ENCODE measurements at regions not wholly inside any gene's neighbourhood (a gene's known extent, or its start where the extent isn't known, plus 50 kb on each side); places are given as distances from the start of the nearest gene placed in this dataset.

GRCh38 chr3:14344351-14344750, 58.1 kb upstream of the SLC6A6 start:
- Histone ChIP-seq H3K36me3 (no peaks in the 10 kb centered on the region), H3K4me1 (peaks cover 0 to 5% (median 0%) of the 10 kb centered on the region in 9 donors), H3K9me3 (no peaks in the 10 kb centered on the region), H3K27ac (no peak overlapping the region), H3K27me3 (peaks cover 0 to 21% (median 0%) of the 10 kb centered on the region in 7 donors), H3K4me3 (no peak overlapping the region)
- DNase-seq (no peak), ATAC-seq (no peak)
- TF ChIP-seq CTCF (IDR thresholded peaks at IDR 0.05) = no peak
- 83 to 86% methylated on average over 7 of the region's 7 CpGs for WGBS, 2 donors
- intact Hi-C loops (cut with DNase I) = no loop called here

DNA sequence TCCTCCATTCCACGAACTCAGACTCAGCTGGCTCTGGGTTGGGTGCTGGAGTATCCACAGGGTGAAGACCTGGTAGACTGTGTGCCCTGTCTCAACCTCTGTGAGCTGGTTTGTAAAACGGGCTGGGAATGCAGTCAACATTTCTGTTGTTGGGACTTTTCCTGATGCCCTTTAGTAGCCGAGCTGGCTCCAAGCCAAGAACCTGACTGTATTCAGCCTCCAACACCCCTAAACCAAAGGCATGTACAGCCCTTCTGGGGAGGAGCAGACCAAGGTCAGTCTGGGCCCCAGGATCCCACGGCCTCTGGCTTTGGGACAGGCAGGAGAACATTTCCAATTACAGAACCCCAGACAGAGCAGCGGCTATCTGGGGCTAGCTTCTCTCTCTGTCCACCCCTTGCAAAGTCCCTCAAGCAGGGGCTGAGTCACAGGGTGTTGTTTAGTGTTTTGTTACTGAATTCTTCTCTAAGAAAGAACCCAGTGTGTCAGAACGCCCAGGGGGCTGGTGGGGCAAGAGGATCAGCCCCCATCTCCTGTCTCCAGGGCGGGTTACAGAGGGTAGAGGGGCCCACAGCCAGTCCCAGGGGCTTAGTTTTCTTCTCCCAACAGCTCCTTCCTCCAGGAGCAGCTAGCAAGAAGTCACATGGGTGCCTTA, 56.8 kb upstream of the SLC6A6 start:
- peak in 1 of 8 donors; percentile 14 for ATAC-seq
- intact Hi-C loops (cut with DNase I) = no loop called here

GRCh38 chr3:14346191-14346590, 56.2 kb upstream of the SLC6A6 start:
- no peak overlapping the region for H3K4me3 ChIP-seq
- ATAC-seq = no peak
- H3K9me3 ChIP-seq = no peaks in the 10 kb centered on the region
- WGBS, 2 donors = 84 to 85% methylated on average over 9 of the region's 9 CpGs
- intact Hi-C loops (cut with DNase I) = no loop called here
- H3K27me3 ChIP-seq = peaks cover 0 to 22% (median 0%) of the 10 kb centered on the region in 7 donors
- H3K4me1 ChIP-seq = peaks cover 0 to 3% (median 0%) of the 10 kb centered on the region in 9 donors
- no peaks in the 10 kb centered on the region for H3K36me3 ChIP-seq
- H3K27ac ChIP-seq = no peak overlapping the region
- DNase-seq = no peak
- no peak for TF ChIP-seq CTCF (IDR thresholded peaks at IDR 0.05)

More for the DNA sequence above, 56.8 kb upstream of the SLC6A6 start:
- 81 to 85% methylated on average over 7 of the region's 7 CpGs for WGBS, 2 donors
- H3K4me3 ChIP-seq = no peak overlapping the region
- TF ChIP-seq CTCF (IDR thresholded peaks at IDR 0.05) = no peak
- peaks cover 0 to 5% (median 0%) of the 10 kb centered on the region in 9 donors for H3K4me1 ChIP-seq
- H3K36me3 ChIP-seq = no peaks in the 10 kb centered on the region
- H3K9me3 ChIP-seq = no peaks in the 10 kb centered on the region
- DNase-seq = no peak
- peaks cover 0 to 21% (median 0%) of the 10 kb centered on the region in 7 donors for H3K27me3 ChIP-seq
- no peak overlapping the region for H3K27ac ChIP-seq

DNA sequence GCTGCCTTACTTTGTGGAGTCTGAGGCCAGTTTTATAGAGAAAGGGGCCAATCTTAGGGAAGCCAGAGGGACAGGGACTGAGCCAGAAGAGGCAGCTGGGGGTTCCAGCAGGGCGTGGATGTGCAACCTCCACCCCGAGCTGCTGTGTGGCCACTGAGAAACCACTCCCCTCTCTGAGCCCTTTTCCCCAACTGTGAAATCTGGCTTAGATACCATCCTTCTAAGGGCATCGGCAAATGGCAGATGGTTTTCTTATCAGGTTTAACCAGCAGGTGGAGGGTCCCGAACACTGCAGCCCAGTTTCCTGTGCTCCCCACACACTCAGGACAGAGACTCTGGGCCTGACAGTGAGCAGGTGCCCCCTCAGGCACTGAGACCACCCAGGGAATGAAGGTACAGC, 55.8 kb upstream of the SLC6A6 start:
- TF ChIP-seq CTCF (IDR thresholded peaks at IDR 0.05) = no peak
- H3K4me1 ChIP-seq = no peaks in the 10 kb centered on the region
- DNase-seq (no peak), ATAC-seq (no peak)
- H3K9me3 ChIP-seq = no peaks in the 10 kb centered on the region
- no peaks in the 10 kb centered on the region for H3K36me3 ChIP-seq
- H3K4me3 ChIP-seq = no peak overlapping the region
- H3K27me3 ChIP-seq = peaks cover 0 to 23% (median 0%) of the 10 kb centered on the region in 7 donors
- intact Hi-C loops (cut with DNase I) = no loop called here
- WGBS, 2 donors = 72 to 83% methylated on average over 4 of the region's 4 CpGs
- H3K27ac ChIP-seq = no peak overlapping the region
